A549 (cell line): ENCODE measurements at regions not wholly inside any gene's neighbourhood (a gene's known extent, or its start where the extent isn't known, plus 50 kb on each side); places are given as distances from the start of the nearest gene placed in this dataset.

Experiments used
- ATAC-seq, 2 experiments: fragments of 200-7000 bp in 1 of 2; fragments of >200 bp in 1 of 2; cut with Nextera tagmentation in 1 of 2; cut with Tn5 transposase in 1 of 2; 3 replicates each; pipeline versions ENCODE4 v1.8.0 to v1.9.1; 2018 to 2020; ENCODE audit warnings: mild to moderate bottlenecking in 1 of 2, moderate library complexity in 1 of 2
- CTCF ChIA-PET: fragments of 300-600 bp; sonication (Branson Sonifier 250); formaldehyde crosslinking; extraction: SDS; loops from one replicate; lab custom pipeline; 2021; ENCODE audit warnings: antibody characterized with exemption, inconsistent platforms; lab: Yijun Ruan, JAX
- POLR2A ChIA-PET: fragments of 350-600 bp; formaldehyde crosslinking; extraction: SDS; loops from one replicate; lab custom pipeline; 2021; ENCODE audit warnings: antibody characterized with exemption, inconsistent platforms; lab: Yijun Ruan, JAX
- DNase-seq, 2 experiments: peaks; one replicate each; pipeline versions ENCODE4 v3.0.0 to v3.0.0-alpha.2; 2011 to 2016; ENCODE audit warnings: low read depth in 1 of 2, low spot score in 1 of 2
- FAIRE-seq: peaks from 2 replicates; lab custom pipeline; 2011; peaks lifted over from hg19 to GRCh38; lab: Jason Lieb, UNC
- H3K27ac ChIP-seq, 2 experiments: fragments of >200 bp; sonication (Bioruptor Twin); formaldehyde crosslinking; 3 replicates each; pipeline ENCODE4 v1.5.1; 2016 to 2017
- H3K4me1 ChIP-seq: fragments of >200 bp; sonication (Bioruptor Twin); formaldehyde crosslinking; 3 replicates; pipeline ENCODE4 v1.6.1; 2016
- H3K4me2 ChIP-seq: fragments of >200 bp; sonication (Bioruptor Twin); formaldehyde crosslinking; 3 replicates; pipeline ENCODE4 v1.6.1; 2016
- H3K4me3 ChIP-seq: fragments of >200 bp; sonication (Bioruptor Twin); formaldehyde crosslinking; 3 replicates; pipeline ENCODE4 v1.5.1; 2016
- H3K9me3 ChIP-seq: fragments of >200 bp; sonication (Bioruptor Twin); formaldehyde crosslinking; 3 replicates; pipeline ENCODE4 v1.6.1; 2016
- BCL3 ChIP-seq: fragments of >200 bp; sonication (Bioruptor Twin); formaldehyde crosslinking; IDR thresholded peaks from 3 replicates; pipeline ENCODE4 v1.6.1; 2016
- CBX2 ChIP-seq: fragments of 200-600 bp; sonication (generic); IDR thresholded peaks from 2 replicates; pipeline ENCODE4 v1.6.1; 2016; ENCODE audit warnings: low read depth, mild to moderate bottlenecking, borderline replicate concordance
- CEBPB ChIP-seq, 2 experiments: fragments of >200 bp in 1 of 2; sonication (Bioruptor Twin) in 1 of 2; formaldehyde crosslinking in 1 of 2; IDR thresholded peaks; 2 replicates each; pipeline ENCODE4 v1.6.1; 2012 to 2016
- CHD4 ChIP-seq: fragments of 200-600 bp; sonication (generic); IDR thresholded peaks from 2 replicates; pipeline ENCODE4 v1.6.1; 2016; ENCODE audit warnings: antibody characterized with exemption, mild to moderate bottlenecking, borderline replicate concordance
- E2F6 ChIP-seq: IDR thresholded peaks from 2 replicates; pipeline ENCODE4 v1.6.1; 2012; ENCODE audit warnings: low read depth, borderline replicate concordance
- EP300 ChIP-seq, 2 experiments: fragments of >200 bp; sonication (Bioruptor Twin); formaldehyde crosslinking; IDR thresholded peaks; 2 replicates in 1 of 2; 3 replicates in 1 of 2; pipeline ENCODE4 v1.6.1; 2016 to 2017
- FOXS1 ChIP-seq: fragments of 250-450 bp; sonication (Bioruptor Pico); IDR thresholded peaks from 2 replicates; pipeline ENCODE4 v1.5.0; 2020; ENCODE audit warnings: mild to moderate bottlenecking, moderate library complexity
- GATA3 ChIP-seq: IDR thresholded peaks from 2 replicates; pipeline ENCODE4 v1.6.1; 2012; ENCODE audit warnings: borderline replicate concordance
- HOXB13 ChIP-seq: fragments of 250-450 bp; sonication (Bioruptor Pico); IDR thresholded peaks from 2 replicates; pipeline ENCODE4 v1.5.0; 2020; ENCODE audit warnings: low read depth, mild to moderate bottlenecking, moderate library complexity
- HOXB5 ChIP-seq: fragments of 250-450 bp; sonication (Bioruptor Pico); IDR thresholded peaks from 2 replicates; pipeline ENCODE4 v1.5.0; 2020; ENCODE audit warnings: mild to moderate bottlenecking, moderate library complexity
- JUN ChIP-seq, 2 experiments: fragments of >200 bp; sonication (Bioruptor Twin); formaldehyde crosslinking; IDR thresholded peaks; 2 replicates in 1 of 2; 3 replicates in 1 of 2; pipeline ENCODE4 v1.6.1; 2016 to 2017
- JUNB ChIP-seq: fragments of >200 bp; sonication (Bioruptor Twin); formaldehyde crosslinking; IDR thresholded peaks from 2 replicates; pipeline ENCODE4 v1.6.1; 2016
- KDM1A ChIP-seq: fragments of 200-600 bp; sonication (generic); IDR thresholded peaks from 2 replicates; pipeline ENCODE4 v1.6.1; 2016; ENCODE audit warnings: low read depth, mild to moderate bottlenecking
- KDM5A ChIP-seq: fragments of 200-600 bp; sonication (generic); IDR thresholded peaks from 2 replicates; pipeline ENCODE4 v1.6.1; 2016; ENCODE audit warnings: antibody characterized with exemption, mild to moderate bottlenecking
- NPAS2 ChIP-seq: fragments of 250-450 bp; sonication (Bioruptor Pico); IDR thresholded peaks from 2 replicates; pipeline ENCODE4 v1.8.0; 2022; ENCODE audit warnings: mild to moderate bottlenecking, moderate library complexity, borderline replicate concordance
- NR3C1 ChIP-seq: fragments of >200 bp; sonication (Bioruptor Twin); formaldehyde crosslinking; IDR thresholded peaks from 3 replicates; pipeline ENCODE4 v1.6.1; 2017
- POLR2AphosphoS2 ChIP-seq: conservative IDR thresholded peaks from 2 replicates; pipeline ENCODE4 v1.6.1; 2012; ENCODE audit warnings: low read length, improper control_type of control experiment, inconsistent platforms
- SMC3 ChIP-seq: fragments of >200 bp; sonication (Bioruptor Twin); formaldehyde crosslinking; IDR thresholded peaks from 3 replicates; pipeline ENCODE4 v1.6.1; 2018; ENCODE audit warnings: inconsistent platforms
- SREBF2 ChIP-seq: fragments of 450-650 bp; IDR thresholded peaks from 2 replicates; pipeline ENCODE4 v1.6.1; 2014; ENCODE audit warnings: mild to moderate bottlenecking, moderate library complexity
- ZSCAN20 ChIP-seq: fragments of 250-450 bp; sonication (Bioruptor Pico); IDR thresholded peaks from 2 replicates; pipeline ENCODE4 v1.8.0; 2022; ENCODE audit warnings: mild to moderate bottlenecking, moderate library complexity
- WGBS: methylation state at CpG from one replicate; pipeline ENCODE4 v1.1.6; 2017; ENCODE audit errors: missing lambda C conversion rate; 5-methylcytosine and 5-hydroxymethylcytosine counted together
- small RNA-seq, 6 experiments: library from RNA; depleted of rRNA; stranded (forward); fragments of <200 nt; gene quantifications; one replicate each; pipeline ENCODE3, GENCODE V24; 2012

GRCh38 chr13:73129023-73129422 is 70.2 kb downstream of the KLF5 start:
- no peak for FAIRE-seq

More at GRCh38 chr13:73129023-73129422, 70.2 kb downstream of the KLF5 start:
- no peak for ATAC-seq
- TF ChIP-seq JUN (IDR thresholded peaks at IDR 0.05) (no peak), NPAS2 (CRISPR knock-in tag) (no peak), BCL3 (no peak), SMC3 (no peak), SREBF2 (no peak), KDM5A (no peak), HOXB5 (CRISPR knock-in tag) (no peak), CHD4 (no peak), POLR2AphosphoS2 (no peak), GATA3 (no peak), FOXS1 (CRISPR knock-in tag) (no peak), HOXB13 (CRISPR knock-in tag) (no peak), KDM1A (no peak), CEBPB (IDR thresholded peaks at IDR 0.05) (no peak), NR3C1 (no peak), EP300 (IDR thresholded peaks at IDR 0.05) (no peak), ZSCAN20 (CRISPR knock-in tag) (no peak), JUNB (no peak), CBX2 (no peak), E2F6 (no peak)
- TF ChIP-seq, all 56 proteins: peak for 0
- H3K9me3 ChIP-seq: 0 out of 3 replicates have a peak, but pooled peaks cover 5% of the 10 kb centered on the region
- no peak overlapping the region for H3K27ac ChIP-seq
- no peak for DNase-seq
- ChIA-PET POLR2A (no interaction called here), CTCF (no interaction called here)
- no peak overlapping the region for H3K4me2 ChIP-seq
- peaks cover 6% of the 10 kb centered on the region for H3K4me1 ChIP-seq
- H3K4me3 ChIP-seq: no peak overlapping the region
- WGBS: 97% methylated on average over 6 of the region's 6 CpGs

Small RNA genes lying in the stretch of these regions (small RNA-seq; reads per million reads assigned to genes)
- gene AL162376.1 (0 reads per million in 6 experiments), gene RNU4-10P (0 reads per million in 6 experiments), gene RNY1P8 (0 reads per million in 6 experiments)
